Neuronal stem cell (in vitro differentiated cells): ENCODE measurements at regions not wholly inside any gene's neighbourhood (a gene's known extent, or its start where the extent isn't known, plus 50 kb on each side); places are given as distances from the start of the nearest gene placed in this dataset.

Source experiments
- DNase-seq: peaks from one replicate; pipeline ENCODE4 v3.0.0-alpha.2; 2013; ENCODE audit warnings: low spot score
- H2AFZ ChIP-seq: one replicate; pipeline ENCODE4 v1.6.1; 2013; ENCODE audit warnings: mild to moderate bottlenecking, low read length, inconsistent platforms
- H2AK5ac ChIP-seq: 2 replicates; pipeline ENCODE4 v1.6.1; 2013; ENCODE audit warnings: low read depth, mild to moderate bottlenecking, inconsistent platforms, low read length, moderate library complexity, mixed read lengths
- H2BK120ac ChIP-seq: 2 replicates; pipeline ENCODE4 v1.6.1; 2013; ENCODE audit warnings: low read depth, mild to moderate bottlenecking, inconsistent platforms, low read length, moderate library complexity, mixed read lengths
- H2BK12ac ChIP-seq: one replicate; pipeline ENCODE4 v1.6.1; 2013; ENCODE audit warnings: low read length, inconsistent platforms
- H2BK15ac ChIP-seq: 2 replicates; pipeline ENCODE4 v1.6.1; 2013; ENCODE audit warnings: mild to moderate bottlenecking, low read length, inconsistent platforms, mixed read lengths
- H2BK5ac ChIP-seq: one replicate; pipeline ENCODE4 v1.6.1; 2013; ENCODE audit warnings: inconsistent platforms, mild to moderate bottlenecking, low read length, moderate library complexity
- H3K14ac ChIP-seq: one replicate; pipeline ENCODE4 v1.6.1; 2013; ENCODE audit warnings: low read length, inconsistent platforms
- H3K18ac ChIP-seq: 2 replicates; pipeline ENCODE4 v1.6.1; 2013; ENCODE audit warnings: low read length, inconsistent platforms
- H3K23ac ChIP-seq: 2 replicates; pipeline ENCODE4 v1.6.1; 2013; ENCODE audit warnings: low read depth, mild to moderate bottlenecking, mixed read lengths, low read length, inconsistent platforms; ENCODE audit not compliant: poor library complexity
- H3K27ac ChIP-seq: replicated peaks from 3 replicates; pipeline ENCODE4 v1.5.1; 2013; ENCODE audit warnings: low read length, inconsistent platforms
- H3K27me3 ChIP-seq, 3 experiments: 2 replicates each; pipeline ENCODE4 v1.6.1; 2013; ENCODE audit warnings: low read length in 3 of 3, mild to moderate bottlenecking in 2 of 3, inconsistent platforms in 1 of 3, low read depth in 1 of 3, mixed read lengths in 1 of 3, moderate library complexity in 1 of 3; ENCODE audit not compliant: control insufficient read depth in 3 of 3, insufficient read depth in 3 of 3
- H3K36me3 ChIP-seq, 2 donors: replicated peaks in 1 of 2; 2 replicates each; pipeline ENCODE4 v1.6.1; 2013; ENCODE audit warnings: low read length in 2 of 2; ENCODE audit not compliant: control insufficient read depth in 2 of 2, insufficient read depth in 2 of 2
- H3K4ac ChIP-seq: 2 replicates; pipeline ENCODE4 v1.6.1; 2013; ENCODE audit warnings: inconsistent platforms, mild to moderate bottlenecking, low read length, moderate library complexity
- H3K4me1 ChIP-seq, 2 donors: 1 replicate in 1 of 2; 2 replicates in 1 of 2; pipeline ENCODE4 v1.6.1; 2013; ENCODE audit warnings: low read length in 2 of 2, low read depth in 1 of 2; ENCODE audit not compliant: control insufficient read depth in 2 of 2, insufficient read depth in 1 of 2
- H3K4me2 ChIP-seq: one replicate; pipeline ENCODE4 v1.6.1; 2013; ENCODE audit warnings: mild to moderate bottlenecking, low read length, inconsistent platforms; ENCODE audit not compliant: insufficient read depth, poor library complexity, severe bottlenecking
- H3K4me3 ChIP-seq, 2 donors: 2 replicates each; pipeline ENCODE4 v1.5.1; 2013; ENCODE audit warnings: low read length in 2 of 2, mild to moderate bottlenecking in 2 of 2, inconsistent platforms in 1 of 2, moderate library complexity in 1 of 2
- H3K79me1 ChIP-seq: one replicate; pipeline ENCODE4 v1.6.1; 2013; ENCODE audit warnings: low read depth, mild to moderate bottlenecking, inconsistent platforms, low read length, moderate library complexity
- H3K9ac ChIP-seq: one replicate; pipeline ENCODE4 v1.6.1; 2013; ENCODE audit warnings: mild to moderate bottlenecking, low read depth, low read length, inconsistent platforms; ENCODE audit not compliant: poor library complexity
- H3K9me3 ChIP-seq, 2 donors: replicated peaks in 1 of 2; 2 replicates each; pipeline versions ENCODE3 to v1.6.1; 2013; ENCODE audit warnings: low read length in 2 of 2, mild to moderate bottlenecking in 2 of 2, inconsistent platforms in 1 of 2, low read depth in 1 of 2, mixed read lengths in 1 of 2, moderate library complexity in 1 of 2; ENCODE audit not compliant: control insufficient read depth in 2 of 2, insufficient read depth in 1 of 2
- H4K8ac ChIP-seq: one replicate; pipeline ENCODE4 v1.6.1; 2013; ENCODE audit warnings: low read depth, mild to moderate bottlenecking, inconsistent platforms, low read length, moderate library complexity
- H4K91ac ChIP-seq: one replicate; pipeline ENCODE4 v1.6.1; 2013; ENCODE audit warnings: low read length, low read depth, mild to moderate bottlenecking, inconsistent platforms; ENCODE audit not compliant: poor library complexity
- WGBS, 2 donors: extraction: QIAGEN DNeasy Blood & Tissue Kit; methylation state at CpG; one replicate each; pipeline ENCODE4 v1.1.7; 2013; ENCODE audit warnings: missing lambda C conversion rate in 2 of 2, mixed read lengths in 1 of 2; ENCODE audit not compliant: insufficient read length in 2 of 2, insufficient replicate concordance in 1 of 2; ENCODE audit errors: extremely low coverage in 2 of 2; 5-methylcytosine and 5-hydroxymethylcytosine counted together

- Histone ChIP-seq H3K4me1 (peaks cover 0 to 3% of the 10 kb centered on the region in 2 donors), H3K9ac (no peak overlapping the region), H4K91ac (no peak overlapping the region), H3K4me2 (no peak overlapping the region), H3K79me1 (no peaks in the 10 kb centered on the region), H3K36me3 (no peaks in the 10 kb centered on the region), H3K4me3 (no peak overlapping the region), H3K27me3 (no peaks in the 10 kb centered on the region), H2BK15ac (no peak overlapping the region), H3K4ac (no peak overlapping the region), H2BK120ac (no peak overlapping the region), H3K9me3 (no peaks in the 10 kb centered on the region), H4K8ac (no peak overlapping the region), H2BK12ac (no peak overlapping the region), H2AFZ (no peak overlapping the region), H2AK5ac (no peak overlapping the region), H3K14ac (no peak overlapping the region), H3K23ac (no peak overlapping the region), H3K27ac (no peak overlapping the region), H3K18ac (no peak overlapping the region), H2BK5ac (no peak overlapping the region)
- no peak for DNase-seq
- WGBS, 2 donors, result no CpG with 5 or more reads among the region's 3 CpGs
Observed at GRCh38 chr3:169029674-169030285, 633.7 kb downstream of the MECOM start.

- Histone ChIP-seq H3K27ac (no peak overlapping the region), H3K27me3 (no peaks in the 10 kb centered on the region), H3K9me3 (no peaks in the 10 kb centered on the region), H3K4me3 (no peak overlapping the region), H2AK5ac (no peak overlapping the region), H3K9ac (no peak overlapping the region), H2BK15ac (no peak overlapping the region), H3K4me1 (peaks cover 2 to 3% of the 10 kb centered on the region in 2 donors), H3K18ac (no peak overlapping the region), H2BK5ac (no peak overlapping the region), H3K4me2 (no peak overlapping the region), H2BK12ac (no peak overlapping the region), H3K36me3 (no peaks in the 10 kb centered on the region), H2AFZ (no peak overlapping the region), H3K14ac (no peak overlapping the region), H2BK120ac (no peak overlapping the region), H4K8ac (no peak overlapping the region), H3K79me1 (no peaks in the 10 kb centered on the region), H4K91ac (no peak overlapping the region), H3K23ac (no peak overlapping the region), H3K4ac (no peak overlapping the region)
- no CpG with 5 or more reads among the region's 5 CpGs for WGBS, 2 donors
- DNase-seq, result no peak
Observed at GRCh38 chr3:169028716-169029115, 634.8 kb downstream of the MECOM start.

- no peak overlapping the region for H3K9ac ChIP-seq
- WGBS, 2 donors, result no CpG with 5 or more reads among the region's 5 CpGs
- H2BK120ac ChIP-seq, result no peak overlapping the region
- H2BK12ac ChIP-seq, result no peak overlapping the region
- no peak overlapping the region for H3K18ac ChIP-seq
- no peak overlapping the region for H2BK15ac ChIP-seq
- H3K4me2 ChIP-seq, result no peak overlapping the region
- H3K9me3 ChIP-seq, result no peaks in the 10 kb centered on the region
- H3K36me3 ChIP-seq, result no peaks in the 10 kb centered on the region
- no peak overlapping the region for H3K4me3 ChIP-seq
- H4K91ac ChIP-seq, result no peak overlapping the region
- no peak overlapping the region for H3K23ac ChIP-seq
- H3K27me3 ChIP-seq, result no peaks in the 10 kb centered on the region
- no peaks in the 10 kb centered on the region for H3K79me1 ChIP-seq
- peaks cover 2 to 3% of the 10 kb centered on the region in 2 donors for H3K4me1 ChIP-seq
- H4K8ac ChIP-seq, result no peak overlapping the region
- H2BK5ac ChIP-seq, result no peak overlapping the region
- no peak for DNase-seq
- H3K4ac ChIP-seq, result no peak overlapping the region
- peak overlapping the region; percentile 24 for H2AFZ ChIP-seq
- H2AK5ac ChIP-seq, result no peak overlapping the region
- no peak overlapping the region for H3K14ac ChIP-seq
- H3K27ac ChIP-seq, result no peak overlapping the region
Observed at GRCh38 chr3:169026543-169027182, 636.8 kb downstream of the MECOM start.

- H2BK15ac ChIP-seq, result no peak overlapping the region
- DNase-seq, result no peak
- H3K9me3 ChIP-seq, result no peaks in the 10 kb centered on the region
- no peaks in the 10 kb centered on the region for H3K36me3 ChIP-seq
- no peak overlapping the region for H3K23ac ChIP-seq
- H3K4me3 ChIP-seq, result no peak overlapping the region
- H4K8ac ChIP-seq, result no peak overlapping the region
- H2AFZ ChIP-seq, result no peak overlapping the region
- no peak overlapping the region for H2AK5ac ChIP-seq
- no peak overlapping the region for H3K27ac ChIP-seq
- no peak overlapping the region for H3K9ac ChIP-seq
- no peak overlapping the region for H3K18ac ChIP-seq
- H3K79me1 ChIP-seq, result no peaks in the 10 kb centered on the region
- no peak overlapping the region for H2BK120ac ChIP-seq
- no peaks in the 10 kb centered on the region for H3K27me3 ChIP-seq
- peaks cover 2 to 3% of the 10 kb centered on the region in 2 donors for H3K4me1 ChIP-seq
- H3K4ac ChIP-seq, result no peak overlapping the region
- H4K91ac ChIP-seq, result no peak overlapping the region
- no peak overlapping the region for H2BK12ac ChIP-seq
- no peak overlapping the region for H3K4me2 ChIP-seq
- no CpG with 5 or more reads among the region's 1 CpG for WGBS, 2 donors
- H3K14ac ChIP-seq, result no peak overlapping the region
- H2BK5ac ChIP-seq, result no peak overlapping the region
Observed at GRCh38 chr3:169022457-169022856, 641.1 kb downstream of the MECOM start.
